ENCODE measurements at regions not wholly inside any gene's neighbourhood (a gene's known extent, or its start where the extent isn't known, plus 50 kb on each side); places are given as distances from the start of the nearest gene placed in this dataset.
"Not testable (repeated sequence)": the region's sequence is repeated elsewhere in the genome, so short reads cannot be mapped to it uniquely, and the experiment has no call there.

GRCh38 chrX:63285375-63285774, 65.8 kb downstream of the SPIN4 start:
- DNase-seq (ENCODE audit: low spot score): no peak

DNA sequence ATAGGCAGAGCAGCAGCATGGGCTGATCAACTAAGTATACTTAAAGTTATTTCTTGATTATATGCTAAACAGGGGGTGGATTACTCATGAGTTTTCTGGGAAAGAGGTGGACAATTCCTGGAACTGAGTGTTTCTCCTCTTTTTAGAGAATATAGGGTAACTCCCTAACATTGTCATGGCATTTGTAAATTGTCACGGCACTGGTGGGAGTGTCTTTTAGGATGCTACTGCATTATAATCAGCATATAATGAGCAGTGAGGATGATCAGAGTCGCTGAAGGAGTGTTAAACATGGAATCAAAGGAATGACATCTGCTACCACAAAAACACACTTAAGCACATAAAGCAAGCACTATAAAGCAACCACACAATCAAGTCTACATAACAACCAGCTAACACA, 66.5 kb downstream of the SPIN4 start:
- no peak for DNase-seq (ENCODE audit: low spot score)

DNA sequence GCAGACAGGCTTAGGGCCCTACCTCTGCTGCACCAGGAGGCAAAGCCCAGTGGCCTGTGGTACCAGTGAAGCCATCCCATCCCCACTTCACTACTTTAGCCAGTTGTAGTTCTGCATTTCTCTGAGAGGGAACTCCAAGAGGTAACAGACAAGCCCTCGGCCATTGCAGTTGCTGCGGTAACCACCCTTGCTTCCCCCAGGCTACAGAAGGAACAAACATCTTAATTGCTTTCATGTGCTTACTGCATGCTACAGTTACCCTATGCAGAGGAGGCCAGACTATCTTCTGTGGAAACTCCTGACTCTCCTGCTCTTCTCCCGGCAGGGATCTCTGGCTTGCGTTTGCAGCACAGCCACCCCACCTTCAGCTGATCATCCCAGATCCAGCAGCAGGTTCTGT, 67.8 kb downstream of the SPIN4 start:
- DNase-seq (ENCODE audit: low spot score): no peak

- DNase-seq (ENCODE audit: low spot score): no peak
Measured at GRCh38 chrX:63282828-63283227, 68.3 kb downstream of the SPIN4 start.

DNA sequence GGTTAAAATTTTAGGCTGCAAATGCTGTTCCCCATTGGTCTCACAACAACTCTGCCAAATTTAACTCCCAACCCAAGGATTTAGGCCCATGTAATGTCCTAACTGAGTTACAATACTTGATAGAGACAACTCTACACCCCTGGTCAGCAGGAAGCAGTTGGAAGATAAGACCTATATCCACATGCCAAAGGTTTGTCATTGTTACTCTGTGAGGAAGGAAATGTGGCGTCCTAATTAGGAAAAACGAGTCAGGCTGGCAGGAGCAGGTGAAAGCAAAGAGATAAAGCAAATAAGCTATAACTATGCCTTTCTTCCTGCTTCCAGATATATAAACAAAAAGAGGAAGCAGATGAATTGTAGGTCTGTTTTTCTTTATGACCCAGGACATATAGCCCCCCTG, 69.1 kb downstream of the SPIN4 start:
- DNase-seq (ENCODE audit: low spot score): no peak

GRCh38 chrX:63281465-63281864, 69.7 kb downstream of the SPIN4 start:
- DNase-seq (ENCODE audit: low spot score): no peak

- not testable (repeated sequence) for DNase-seq (ENCODE audit: low spot score)
Measured at GRCh38 chrX:63277394-63277793, 73.7 kb downstream of the SPIN4 start.

DNA sequence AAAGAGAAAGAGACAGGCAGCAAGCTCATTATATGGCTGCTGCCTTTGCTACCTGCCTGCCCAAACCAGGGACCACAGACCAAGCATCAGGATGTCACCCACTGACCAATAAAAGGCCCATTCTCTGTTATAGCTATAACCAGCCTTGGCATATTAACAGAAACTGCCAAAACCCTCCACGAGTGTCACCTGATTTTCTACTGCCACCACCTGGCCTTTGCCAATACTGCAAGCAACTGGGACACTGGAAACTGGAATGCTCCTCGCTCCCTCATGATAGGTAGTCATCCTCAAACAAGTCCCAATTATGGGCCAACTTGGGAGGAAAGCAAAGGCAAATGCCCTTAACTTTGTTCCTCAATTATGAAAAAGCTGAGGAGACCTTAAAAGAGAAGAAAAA, 76.0 kb downstream of the SPIN4 start:
- peak; percentile 12 for DNase-seq (ENCODE audit: low spot score)

DNA sequence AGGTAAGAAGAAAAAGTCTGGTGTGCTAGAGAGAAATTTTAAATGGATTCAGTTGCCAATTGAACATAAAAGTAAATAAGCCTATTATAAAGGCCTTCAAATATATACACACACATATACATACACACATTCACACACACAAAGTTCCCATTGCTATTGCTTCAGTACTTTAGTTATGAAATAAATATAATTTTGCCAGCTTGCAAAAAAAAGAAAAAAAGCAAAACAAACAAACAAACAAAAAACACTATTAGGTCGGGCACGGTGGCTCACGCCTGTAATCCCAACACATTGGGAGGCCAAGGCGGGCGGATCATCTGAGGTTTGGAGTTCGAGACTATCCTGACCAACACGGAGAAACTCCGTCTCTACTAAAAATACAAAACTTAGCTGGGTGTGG, 80.3 kb downstream of the SPIN4 start:
- no peak for DNase-seq (ENCODE audit: low spot score)

GRCh38 chrX:63258144-63258543, 93.0 kb downstream of the SPIN4 start:
- DNase-seq (ENCODE audit: low spot score): no peak

- peak; percentile 8 for DNase-seq (ENCODE audit: low spot score)
Measured at GRCh38 chrX:63250253-63250868, 100.8 kb downstream of the SPIN4 start.

- not testable (repeated sequence) for DNase-seq (ENCODE audit: low spot score)
Measured at GRCh38 chrX:63242689-63243088, 108.4 kb downstream of the SPIN4 start.

DNA sequence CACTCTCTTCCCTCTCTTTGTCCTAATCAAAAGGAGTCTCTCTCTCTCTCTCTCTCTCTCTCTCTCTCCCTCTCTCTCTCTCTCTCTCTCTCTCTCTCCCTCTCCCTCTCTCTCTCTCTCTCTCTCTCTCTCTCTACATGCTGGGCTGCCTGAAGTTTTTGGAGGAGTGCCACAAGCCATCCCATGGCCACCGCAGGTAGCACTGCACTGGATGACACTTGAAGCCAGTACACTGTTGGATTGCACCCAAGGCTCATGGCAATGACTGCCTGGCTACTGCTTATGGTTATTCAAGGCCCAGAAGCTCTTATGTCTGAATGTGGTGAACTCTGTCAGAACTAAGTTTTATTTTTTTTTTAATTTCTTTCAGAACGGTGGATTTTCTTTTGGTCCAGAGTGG, 115.2 kb downstream of the SPIN4 start:
- DNase-seq (ENCODE audit: low spot score): not testable (repeated sequence)

DNA sequence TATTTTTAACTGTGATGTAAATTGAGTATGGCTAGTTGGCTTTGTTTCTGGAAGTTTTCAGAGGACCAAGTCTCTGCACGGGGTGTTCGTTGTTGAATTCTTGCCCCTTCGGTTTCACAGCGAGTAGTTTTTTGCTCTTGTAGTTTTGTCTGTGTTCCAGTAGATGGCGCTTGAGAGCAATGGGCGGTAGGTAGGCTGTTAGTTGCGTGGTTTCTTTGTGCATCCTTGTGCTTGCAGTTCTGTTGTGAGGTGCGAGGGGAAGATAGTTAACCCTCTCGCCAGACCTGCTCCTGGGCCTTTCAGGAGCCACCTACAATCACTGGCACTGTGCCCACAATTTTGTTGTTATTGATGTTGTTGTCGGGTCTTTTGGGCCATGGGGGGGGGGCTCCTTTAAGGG, 118.1 kb downstream of the SPIN4 start:
- not testable (repeated sequence) for DNase-seq (ENCODE audit: low spot score)

DNA sequence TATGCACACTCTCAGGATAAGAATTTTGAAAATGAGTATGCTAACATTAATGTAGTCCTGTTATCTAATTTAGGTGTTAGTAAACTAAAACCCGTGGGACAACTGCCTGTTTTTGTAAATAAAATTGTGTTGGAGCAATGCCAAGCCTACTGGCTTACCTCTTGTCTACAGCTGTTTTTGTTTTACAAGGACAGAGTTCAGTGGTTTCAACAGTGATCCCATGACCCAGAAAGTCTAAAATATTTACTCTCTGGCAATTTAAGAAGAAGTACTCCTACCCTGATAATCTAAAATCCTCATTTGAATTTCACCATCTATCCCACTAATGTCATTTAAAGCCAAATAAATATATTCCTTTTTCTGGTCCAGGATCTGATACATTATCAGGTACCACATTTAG, 132.9 kb downstream of the SPIN4 start:
- DNase-seq (ENCODE audit: low spot score): not testable (repeated sequence)

DNA sequence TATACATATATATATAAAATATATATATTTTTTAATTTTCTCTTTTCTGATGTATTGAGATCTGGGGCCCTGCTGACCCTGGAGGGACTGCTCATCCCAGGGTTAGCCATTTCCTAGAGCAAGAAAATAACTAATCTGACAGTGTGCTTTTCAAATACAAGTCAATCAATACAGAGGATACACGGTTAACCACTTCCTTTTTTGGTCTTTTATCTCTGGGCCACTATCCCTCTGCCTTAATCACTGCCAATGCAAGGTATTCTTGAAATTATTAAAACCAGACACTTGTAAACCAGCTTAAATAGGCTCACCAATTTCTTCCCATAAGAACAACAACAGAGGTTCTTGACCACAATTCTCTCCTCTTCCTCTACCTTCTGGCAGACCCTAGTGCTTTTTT, 133.6 kb downstream of the SPIN4 start:
- DNase-seq (ENCODE audit: low spot score): not testable (repeated sequence)

GRCh38 chrX:63209645-63210044, 141.5 kb downstream of the SPIN4 start:
- not testable (repeated sequence) for DNase-seq (ENCODE audit: low spot score)

DNA sequence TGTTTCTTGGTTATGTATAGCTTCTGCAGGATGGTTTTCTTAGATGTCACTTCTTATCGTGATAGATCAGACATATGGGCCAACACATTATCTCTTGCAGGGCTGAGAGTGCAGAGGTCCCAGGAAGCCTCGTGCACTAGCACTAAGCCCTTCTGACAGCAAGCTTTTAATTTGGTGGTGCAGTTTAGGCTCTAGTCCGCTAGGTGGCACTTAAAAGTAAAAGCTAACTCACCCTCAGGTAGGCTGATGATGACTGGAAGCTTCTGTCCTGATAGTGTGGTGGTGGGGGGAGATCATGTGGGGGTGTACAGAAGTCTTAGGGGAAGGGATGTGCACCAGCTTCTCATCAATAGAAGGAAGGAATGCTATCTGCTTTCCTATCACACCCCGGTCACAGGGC, 142.0 kb downstream of the SPIN4 start:
- DNase-seq (ENCODE audit: low spot score): not testable (repeated sequence)

DNA sequence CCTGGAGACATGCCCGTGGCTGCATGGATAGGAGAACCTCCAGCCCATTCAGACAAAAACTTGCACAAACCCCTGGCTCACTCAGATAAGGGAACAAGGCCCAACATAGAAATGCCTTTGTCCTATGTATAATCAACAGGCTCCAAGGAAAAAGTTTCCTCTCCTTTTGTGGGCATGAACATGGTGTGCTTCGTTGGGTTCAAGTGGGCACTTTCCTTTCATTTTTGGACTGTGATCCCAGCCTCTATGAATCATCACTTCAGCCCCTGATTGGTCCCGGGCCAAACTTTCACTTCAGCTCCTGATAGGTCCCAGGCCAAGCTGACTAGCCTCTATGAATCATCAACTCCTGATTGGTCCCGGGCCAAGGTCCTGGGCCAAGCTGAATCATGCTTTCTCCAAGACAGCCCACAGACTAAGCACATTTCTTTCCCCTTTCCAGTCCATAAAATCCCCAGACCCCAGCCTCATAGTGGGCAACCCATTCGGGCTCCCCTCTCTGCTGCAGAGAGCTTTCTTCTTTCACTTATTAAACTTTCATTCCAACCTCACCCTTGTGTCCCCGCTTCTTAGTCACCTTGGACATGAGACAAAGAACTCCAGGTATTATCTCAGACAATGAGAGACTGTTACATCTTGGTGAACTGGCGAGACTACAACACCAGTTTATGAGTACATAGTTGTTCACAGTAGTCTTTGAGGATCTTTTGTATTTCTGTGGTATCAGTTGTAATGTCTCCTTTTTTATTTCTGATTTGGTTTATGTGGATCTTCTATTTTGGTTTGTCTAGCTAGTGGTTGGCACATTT, 146.7 kb downstream of the SPIN4 start:
- not testable (repeated sequence) for DNase-seq (ENCODE audit: low spot score)

- not testable (repeated sequence) for DNase-seq (ENCODE audit: low spot score)
Measured at GRCh38 chrX:63201987-63202386, 149.1 kb downstream of the SPIN4 start.

- DNase-seq (ENCODE audit: low spot score): not testable (repeated sequence)
Measured at GRCh38 chrX:63198693-63199092, 152.4 kb downstream of the SPIN4 start.

DNA sequence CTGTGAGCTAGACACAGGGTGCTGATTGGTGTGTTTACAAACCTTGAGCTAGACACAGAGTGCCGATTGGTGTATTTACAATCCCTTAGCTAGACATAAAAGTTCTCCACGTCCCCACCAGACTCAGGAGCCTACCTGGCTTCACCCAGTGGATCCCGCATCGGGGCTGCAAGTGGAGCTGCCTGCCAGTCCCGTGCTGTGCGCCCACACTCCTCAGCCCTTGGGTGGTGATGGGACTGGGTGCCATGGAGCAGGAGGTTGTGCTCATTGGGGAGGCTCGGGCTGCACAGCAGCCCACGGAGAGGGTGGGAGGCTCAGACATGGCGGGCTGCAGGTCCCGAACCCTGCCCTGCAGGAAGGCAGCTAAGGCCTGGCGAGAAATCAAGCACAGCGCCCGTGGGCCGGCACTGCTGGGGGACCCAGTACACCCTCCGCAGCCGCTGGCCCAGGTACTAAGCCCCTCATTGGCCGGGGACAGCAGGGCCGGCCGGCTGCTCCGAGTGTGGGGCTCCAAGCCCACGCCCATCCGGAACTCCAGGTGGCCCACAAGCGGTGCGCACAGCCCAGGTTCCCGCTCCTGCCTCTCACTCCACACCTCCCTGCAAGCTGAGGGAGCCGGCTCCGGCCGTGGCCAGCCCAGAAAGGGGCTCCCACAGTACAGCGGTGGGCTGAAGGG, 158.6 kb downstream of the SPIN4 start:
- DNase-seq (ENCODE audit: low spot score): not testable (repeated sequence)

DNA sequence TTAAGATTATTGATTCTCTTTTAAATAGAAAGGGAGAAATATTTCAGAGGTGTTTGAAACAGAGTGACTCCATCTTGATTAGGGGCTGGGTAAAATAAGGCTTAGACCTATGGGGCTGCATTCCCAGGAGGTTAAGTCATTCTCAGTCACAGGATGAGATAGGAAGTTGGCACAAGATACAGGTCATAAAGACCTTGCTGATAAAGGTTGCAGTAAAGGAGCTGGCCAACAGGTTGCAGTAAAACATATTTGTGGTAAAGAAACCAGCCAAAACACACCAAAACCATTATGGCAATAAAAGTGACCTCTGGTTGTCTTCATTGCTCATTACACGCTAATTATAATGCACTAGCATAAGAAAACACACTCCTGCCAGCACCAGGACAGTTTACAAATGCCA, 165.0 kb downstream of the SPIN4 start:
- no peak for DNase-seq (ENCODE audit: low spot score)

Data from hepatic stellate cell (primary cell).